Left lung (tissue), 4 donors: ENCODE measurements at regions not wholly inside any gene's neighbourhood (a gene's known extent, or its start where the extent isn't known, plus 50 kb on each side); places are given as distances from the start of the nearest gene placed in this dataset.

Experiments used
- ATAC-seq: fragments of 200-7000 bp; cut with Tn5 transposase; one replicate; pipeline ENCODE4 v1.9.1; 2020; ENCODE audit warnings: moderate library complexity
- DNase-seq, 4 donors: peaks; one replicate each; pipeline ENCODE4 v3.0.0-alpha.2; 2013 to 2020
- H3K27ac ChIP-seq, 2 donors: fragments of 200-600 bp; sonication (generic) in 1 of 2; one replicate each; pipeline versions ENCODE4 v1.5.0 to v1.8.0; 2020 to 2021
- H3K27me3 ChIP-seq, 2 donors: fragments of 200-600 bp; sonication (generic) in 1 of 2; one replicate each; pipeline versions ENCODE4 v1.5.0 to v1.8.0; 2020 to 2021
- H3K36me3 ChIP-seq, 2 donors: fragments of 200-600 bp; sonication (generic) in 1 of 2; one replicate each; pipeline versions ENCODE4 v1.5.0 to v1.8.0; 2020 to 2021
- H3K4me1 ChIP-seq, 2 donors: fragments of 200-600 bp; one replicate each; pipeline ENCODE4 v1.8.0; 2021
- H3K4me3 ChIP-seq, 2 donors: fragments of 200-600 bp; sonication (generic) in 1 of 2; one replicate each; pipeline versions ENCODE4 v1.5.0 to v1.8.0; 2020 to 2021; ENCODE audit warnings: mild to moderate bottlenecking in 1 of 2
- H3K9me3 ChIP-seq, 2 donors: fragments of 200-600 bp; sonication (generic) in 1 of 2; one replicate each; pipeline versions ENCODE4 v1.5.0 to v1.8.0; 2020 to 2021
- intact Hi-C, 2 donors: fragments of 100-400 bp; cut with DNase I; formaldehyde crosslinking; loops; one replicate each; pipeline versions ENCODE4 v1.11.2 to v1.14.2; 2022
- TF ChIP-seq, protein P1 (sequence below), 2 donors: fragments of 200-600 bp; sonication (generic) in 1 of 2; IDR thresholded peaks; one replicate each; pipeline versions ENCODE4 v1.5.0 to v1.8.0; 2021; ENCODE audit warnings: antibody characterized with exemption in 2 of 2
- donor health status: DM: no; HTN: yes; CAD: no.
- donor health status: DM: no; HTN: no; CAD: no.

DNA sequence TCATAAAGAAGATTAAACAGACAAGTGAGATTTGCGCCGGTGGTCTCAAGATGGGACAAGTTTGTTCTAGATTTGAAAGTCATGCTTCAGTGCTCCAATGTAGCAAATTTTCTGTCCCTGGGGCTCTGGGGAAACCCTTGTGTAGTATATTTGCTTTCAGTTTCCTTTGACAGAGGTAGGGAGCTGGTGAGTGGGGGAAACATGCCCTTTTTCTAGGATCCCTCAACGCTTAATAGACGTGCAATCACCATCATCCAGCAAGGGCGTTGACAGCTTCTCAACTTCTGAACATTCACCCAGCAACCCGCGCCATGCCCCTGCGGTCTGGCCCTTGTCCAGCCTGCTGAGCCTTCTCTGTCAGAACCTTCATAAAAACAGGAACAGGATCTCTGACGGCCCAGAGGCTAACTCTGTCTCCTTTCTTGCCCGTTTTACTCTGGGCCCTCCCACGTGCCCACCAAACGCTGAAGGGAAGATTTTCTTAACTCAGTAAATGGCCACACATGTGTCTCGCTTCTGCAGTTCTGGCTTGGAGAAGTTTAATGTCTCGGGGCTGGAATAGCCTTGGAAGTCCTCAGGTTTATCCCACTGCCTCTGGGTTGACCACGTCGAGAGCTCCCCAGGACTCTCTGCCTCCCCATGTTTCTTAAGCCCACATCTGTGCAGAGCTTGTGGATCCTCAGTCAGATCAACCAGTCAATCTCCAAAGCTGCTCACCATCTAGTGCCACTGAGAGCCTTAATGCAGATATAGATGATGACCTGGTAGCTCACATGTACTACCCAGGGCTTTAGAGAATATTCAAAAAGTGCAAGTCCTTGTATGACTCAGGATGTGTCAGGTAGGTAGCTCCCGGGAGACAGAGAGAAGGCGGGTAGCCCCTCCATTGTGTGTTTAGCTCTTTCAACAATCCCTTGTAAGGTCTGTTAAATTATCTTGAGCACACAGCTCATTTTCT is 58.1 kb upstream of the CCND2 start:
- peak overlapping the region in 1 of 2 donors; percentile 76 for H3K27ac ChIP-seq
- peak; percentile 87 for ATAC-seq

DNA sequence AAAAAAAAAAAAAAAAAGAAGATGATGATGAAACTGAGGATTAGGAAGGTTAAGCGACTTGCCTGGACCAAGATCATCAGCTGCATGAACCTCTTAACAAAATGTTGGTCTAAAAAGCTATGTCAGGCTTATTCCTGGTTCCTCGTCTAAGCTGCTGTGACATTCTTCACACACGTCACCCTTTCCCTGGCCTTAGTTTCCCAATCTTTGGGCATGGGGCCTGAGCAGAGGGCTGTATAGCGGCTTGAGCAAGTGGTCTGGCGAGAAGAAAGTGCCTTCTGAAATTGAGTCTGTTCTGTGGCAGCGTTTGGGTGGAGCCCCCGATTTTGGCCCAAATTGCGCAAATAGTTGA is 58.7 kb upstream of the CCND2 start:
- Histone ChIP-seq H3K27me3 (peaks cover 0 to 3% of the 10 kb centered on the region in 2 donors), H3K27ac (peak overlapping the region in 1 of 2 donors; percentile 76), H3K4me3 (no peak overlapping the region), H3K36me3 (no peaks in the 10 kb centered on the region), H3K4me1 (peaks cover 0 to 19% of the 10 kb centered on the region in 2 donors), H3K9me3 (no peaks in the 10 kb centered on the region)
- ATAC-seq (peak; percentile 34), DNase-seq (no peak)
- intact Hi-C loops, result no loop called here
- TF ChIP-seq, protein P1, sequence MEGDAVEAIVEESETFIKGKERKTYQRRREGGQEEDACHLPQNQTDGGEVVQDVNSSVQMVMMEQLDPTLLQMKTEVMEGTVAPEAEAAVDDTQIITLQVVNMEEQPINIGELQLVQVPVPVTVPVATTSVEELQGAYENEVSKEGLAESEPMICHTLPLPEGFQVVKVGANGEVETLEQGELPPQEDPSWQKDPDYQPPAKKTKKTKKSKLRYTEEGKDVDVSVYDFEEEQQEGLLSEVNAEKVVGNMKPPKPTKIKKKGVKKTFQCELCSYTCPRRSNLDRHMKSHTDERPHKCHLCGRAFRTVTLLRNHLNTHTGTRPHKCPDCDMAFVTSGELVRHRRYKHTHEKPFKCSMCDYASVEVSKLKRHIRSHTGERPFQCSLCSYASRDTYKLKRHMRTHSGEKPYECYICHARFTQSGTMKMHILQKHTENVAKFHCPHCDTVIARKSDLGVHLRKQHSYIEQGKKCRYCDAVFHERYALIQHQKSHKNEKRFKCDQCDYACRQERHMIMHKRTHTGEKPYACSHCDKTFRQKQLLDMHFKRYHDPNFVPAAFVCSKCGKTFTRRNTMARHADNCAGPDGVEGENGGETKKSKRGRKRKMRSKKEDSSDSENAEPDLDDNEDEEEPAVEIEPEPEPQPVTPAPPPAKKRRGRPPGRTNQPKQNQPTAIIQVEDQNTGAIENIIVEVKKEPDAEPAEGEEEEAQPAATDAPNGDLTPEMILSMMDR (IDR thresholded peaks at IDR 0.05), result no peak

More for the DNA sequence above, 58.1 kb upstream of the CCND2 start:
- DNase-seq, result peak in 2 of 4 donors; percentile 86 to 93
- Histone ChIP-seq H3K9me3 (no peaks in the 10 kb centered on the region), H3K27me3 (peaks cover 0 to 3% of the 10 kb centered on the region in 2 donors), H3K36me3 (no peaks in the 10 kb centered on the region), H3K4me3 (no peak overlapping the region), H3K4me1 (peaks cover 0 to 19% of the 10 kb centered on the region in 2 donors)
- TF ChIP-seq, protein P1 (IDR thresholded peaks at IDR 0.05), result no peak
- intact Hi-C loops, result no loop called here

DNA sequence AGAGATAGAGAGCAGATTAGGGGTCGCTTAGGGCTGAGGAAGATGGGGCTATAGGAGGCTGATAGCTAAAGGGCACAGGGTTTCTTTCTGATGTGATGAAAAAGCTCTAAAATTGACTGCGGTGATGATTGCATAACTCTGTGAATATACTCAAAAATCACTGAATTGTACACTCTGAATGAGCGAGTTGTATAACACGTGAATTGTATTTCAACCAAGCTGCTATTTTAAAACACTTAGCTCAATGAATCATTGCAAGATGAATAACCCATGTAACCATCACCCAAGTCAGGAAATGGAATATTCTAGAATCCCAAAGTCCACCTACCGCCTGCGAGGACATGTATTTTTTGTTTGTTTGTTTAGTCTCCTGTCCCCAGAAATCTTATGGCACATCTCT is 60.1 kb upstream of the CCND2 start:
- DNase-seq (no peak), ATAC-seq (no peak)
- Histone ChIP-seq H3K36me3 (no peaks in the 10 kb centered on the region), H3K4me1 (peaks cover 0 to 28% of the 10 kb centered on the region in 2 donors), H3K9me3 (no peaks in the 10 kb centered on the region), H3K4me3 (no peak overlapping the region), H3K27ac (no peak overlapping the region), H3K27me3 (peaks cover 0 to 3% of the 10 kb centered on the region in 2 donors)
- intact Hi-C loops, result no loop called here
- TF ChIP-seq, protein P1 (IDR thresholded peaks at IDR 0.05), result no peak

DNA sequence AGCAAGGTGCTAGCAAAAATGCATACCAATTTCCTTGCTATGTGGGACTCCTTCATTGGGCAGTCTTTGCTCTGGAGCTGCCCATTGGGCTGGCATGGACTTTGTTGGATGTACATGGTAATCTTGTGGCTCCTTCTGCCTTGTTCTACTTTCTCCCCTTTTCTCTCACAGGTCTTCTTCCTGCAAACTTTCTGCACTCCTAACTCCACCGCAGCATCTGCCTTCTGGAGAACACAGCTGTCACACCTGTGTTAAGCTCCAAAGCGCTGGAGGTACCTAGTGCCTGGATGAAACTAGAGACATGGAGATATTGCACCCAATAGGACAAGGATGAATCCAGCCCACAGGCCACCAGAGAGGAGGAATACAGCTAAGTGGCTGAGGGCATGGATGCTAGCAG is 60.7 kb upstream of the CCND2 start:
- Histone ChIP-seq H3K9me3 (no peaks in the 10 kb centered on the region), H3K36me3 (no peaks in the 10 kb centered on the region), H3K27me3 (peaks cover 0 to 3% of the 10 kb centered on the region in 2 donors), H3K4me3 (no peak overlapping the region), H3K27ac (no peak overlapping the region), H3K4me1 (peaks cover 0 to 28% of the 10 kb centered on the region in 2 donors)
- ATAC-seq, result no peak
- DNase-seq, result no peak
- intact Hi-C loops, result no loop called here
- TF ChIP-seq, protein P1 (IDR thresholded peaks at IDR 0.05), result no peak

DNA sequence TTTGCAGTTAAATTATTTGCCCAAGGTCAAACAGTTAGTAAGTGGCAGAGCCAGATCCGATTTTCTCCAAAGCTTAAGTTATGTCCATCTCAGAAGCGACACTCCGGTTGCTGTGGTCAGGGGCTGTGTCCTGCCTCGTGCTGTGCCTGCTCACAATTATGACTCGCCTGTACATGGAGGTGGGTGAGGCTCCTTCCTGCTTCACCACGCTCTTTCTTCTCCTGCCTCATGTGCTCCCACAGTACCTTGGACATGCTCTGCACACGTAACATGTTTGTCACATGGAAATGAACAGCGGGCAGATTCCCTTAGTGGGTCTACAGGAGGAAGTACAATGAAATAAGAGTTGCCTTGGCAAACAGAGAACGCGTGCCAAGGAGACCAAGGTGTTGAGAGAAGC is 62.2 kb upstream of the CCND2 start:
- intact Hi-C loops, result no loop called here

More for the DNA sequence above, 62.2 kb upstream of the CCND2 start:
- Histone ChIP-seq H3K27ac (no peak overlapping the region), H3K27me3 (peaks cover 0 to 4% of the 10 kb centered on the region in 2 donors), H3K9me3 (no peaks in the 10 kb centered on the region), H3K4me1 (peaks cover 0 to 28% of the 10 kb centered on the region in 2 donors), H3K36me3 (no peaks in the 10 kb centered on the region), H3K4me3 (no peak overlapping the region)
- DNase-seq (no peak), ATAC-seq (no peak)
- TF ChIP-seq, protein P1 (IDR thresholded peaks at IDR 0.05), result no peak
